Amygdala (tissue), 56 donors: ENCODE measurements at regions not wholly inside any gene's neighbourhood (a gene's known extent, or its start where the extent isn't known, plus 50 kb on each side); places are given as distances from the start of the nearest gene placed in this dataset.

Source experiments
- DNase-seq, 56 donors: peaks; one replicate each; lab custom pipeline; 2025; lab: John Stamatoyannopoulos, UW

- DNase-seq = no peak
These were observed 368.8 kb downstream of the RPRM start for GRCh38 chr2:153109793-153110192.

GRCh38 chr2:153106802-153107477 lies 371.6 kb downstream of the RPRM start:
- DNase-seq = no peak

GRCh38 chr2:153105829-153106578 lies 372.6 kb downstream of the RPRM start:
- DNase-seq = no peak

- DNase-seq = no peak
These were observed 377.4 kb downstream of the RPRM start for GRCh38 chr2:153101187-153101586.

GRCh38 chr2:153100151-153100550 lies 378.4 kb downstream of the RPRM start:
- DNase-seq = no peak

GRCh38 chr2:153098073-153098472 lies 379.7 kb downstream of the ARL6IP6 start:
- no peak for DNase-seq

- no peak for DNase-seq
These were observed 377.9 kb downstream of the ARL6IP6 start for GRCh38 chr2:153096272-153096671.

GRCh38 chr2:153091344-153091743 lies 372.9 kb downstream of the ARL6IP6 start:
- no peak for DNase-seq

GRCh38 chr2:153079315-153079714 lies 360.9 kb downstream of the ARL6IP6 start:
- no peak for DNase-seq

GRCh38 chr2:153077311-153077710 lies 358.9 kb downstream of the ARL6IP6 start:
- DNase-seq = no peak

GRCh38 chr2:153074207-153074606 lies 355.8 kb downstream of the ARL6IP6 start:
- DNase-seq = no peak

- no peak for DNase-seq
These were observed 354.4 kb downstream of the ARL6IP6 start for GRCh38 chr2:153072813-153073212.

GRCh38 chr2:153072077-153072476 lies 353.7 kb downstream of the ARL6IP6 start:
- no peak for DNase-seq

GRCh38 chr2:153071090-153071489 lies 352.7 kb downstream of the ARL6IP6 start:
- no peak for DNase-seq

GRCh38 chr2:153068915-153069314 lies 350.5 kb downstream of the ARL6IP6 start:
- no peak for DNase-seq

- no peak for DNase-seq
These were observed 349.6 kb downstream of the ARL6IP6 start for GRCh38 chr2:153068052-153068451.

- no peak for DNase-seq
These were observed 341.1 kb downstream of the ARL6IP6 start for GRCh38 chr2:153059338-153060052.

GRCh38 chr2:153057743-153058142 lies 339.3 kb downstream of the ARL6IP6 start:
- no peak for DNase-seq

- DNase-seq = no peak
These were observed 336.8 kb downstream of the ARL6IP6 start for GRCh38 chr2:153055182-153055581.

- no peak for DNase-seq
These were observed 334.6 kb downstream of the ARL6IP6 start for GRCh38 chr2:153052807-153053559.

GRCh38 chr2:153047220-153047619 lies 328.8 kb downstream of the ARL6IP6 start:
- DNase-seq = no peak
